PC-3 (cell line): ENCODE measurements at regions not wholly inside any gene's neighbourhood (a gene's known extent, or its start where the extent isn't known, plus 50 kb on each side); places are given as distances from the start of the nearest gene placed in this dataset.

ENCODE experiments used
- ATAC-seq: fragments of 200-7000 bp; cut with Tn5 transposase; 2 replicates; pipeline ENCODE4 v1.9.1; 2020; ENCODE audit warnings: mild to moderate bottlenecking, moderate library complexity
- BruUV-seq: library from RNA; stranded (reverse); fragments of 400-500 nt; replicated peaks from 2 replicates; lab custom pipeline; 2021; lab: Mats Ljungman, UMichigan
- CTCF ChIA-PET: fragments of 300-600 bp; sonication (Branson Sonifier 250); formaldehyde crosslinking; loops from one replicate; lab custom pipeline; 2022; ENCODE audit warnings: antibody characterized with exemption; lab: Charles Lee
- POLR2A ChIA-PET: fragments of 300-600 bp; sonication (Branson Sonifier 250); formaldehyde crosslinking; loops from one replicate; lab custom pipeline; 2022; ENCODE audit warnings: antibody characterized with exemption; ENCODE audit not compliant: unreplicated experiment; lab: Charles Lee
- DNase-seq: peaks from one replicate; pipeline ENCODE4 v3.0.0-alpha.2; 2015
- H2AFZ ChIP-seq: fragments of 300-600 bp; sonication (generic); 2 replicates; pipeline ENCODE4 v1.6.0; 2016; ENCODE audit warnings: antibody characterized with exemption, low read length
- H3F3A ChIP-seq: fragments of 300-600 bp; sonication (generic); one replicate; pipeline ENCODE4 v1.6.0; 2017; ENCODE audit warnings: antibody characterized with exemption, low read length, control low read depth, mild to moderate bottlenecking; ENCODE audit not compliant: unreplicated experiment
- H3K27ac ChIP-seq: fragments of 300-600 bp; sonication (generic); 2 replicates; pipeline ENCODE4 v1.5.1; 2016; ENCODE audit warnings: mild to moderate bottlenecking, low read length
- H3K27me3 ChIP-seq: fragments of 300-600 bp; sonication (generic); 2 replicates; pipeline ENCODE4 v1.6.1; 2016; ENCODE audit warnings: low read length, mixed read lengths
- H3K36me3 ChIP-seq: fragments of 300-600 bp; sonication (generic); 2 replicates; pipeline ENCODE4 v1.6.1; 2016; ENCODE audit warnings: low read depth, mixed run types, low read length, mixed read lengths
- H3K4me1 ChIP-seq: fragments of 300-600 bp; sonication (generic); 2 replicates; pipeline ENCODE4 v1.5.1; 2016; ENCODE audit warnings: low read length; ENCODE audit not compliant: insufficient read depth
- H3K4me2 ChIP-seq: fragments of 300-600 bp; sonication (generic); 2 replicates; pipeline ENCODE4 v1.6.0; 2016; ENCODE audit warnings: low read length
- H3K4me3 ChIP-seq: fragments of 300-600 bp; sonication (generic); 2 replicates; pipeline ENCODE4 v1.5.1; 2016; ENCODE audit warnings: mild to moderate bottlenecking, low read length, mixed read lengths
- H3K79me2 ChIP-seq: fragments of 300-600 bp; sonication (generic); 2 replicates; pipeline ENCODE4 v1.6.1; 2017; ENCODE audit warnings: low read length, mixed read lengths
- H3K9ac ChIP-seq: fragments of 300-600 bp; sonication (generic); 2 replicates; pipeline ENCODE4 v1.6.0; 2016; ENCODE audit warnings: mild to moderate bottlenecking, low read length
- H3K9me2 ChIP-seq: fragments of 300-600 bp; sonication (generic); replicated peaks from 2 replicates; pipeline ENCODE4 v1.6.1; 2016; ENCODE audit warnings: mixed run types, low read length, mixed read lengths
- H3K9me3 ChIP-seq: fragments of 300-600 bp; sonication (generic); 2 replicates; pipeline ENCODE4 v1.6.1; 2016; ENCODE audit warnings: low read length, mixed read lengths
- H4K20me1 ChIP-seq: fragments of 300-600 bp; sonication (generic); 2 replicates; pipeline ENCODE4 v1.6.1; 2016; ENCODE audit warnings: low read length, mixed read lengths
- CTCF ChIP-seq: fragments of 300-600 bp; sonication (generic); conservative IDR thresholded peaks from 2 replicates; pipeline ENCODE4 v1.5.1; 2017; ENCODE audit warnings: antibody characterized with exemption, low read depth, mild to moderate bottlenecking, low read length
- EZH2 ChIP-seq: fragments of 300-600 bp; sonication (generic); IDR thresholded peaks from one replicate; pipeline ENCODE4 v1.6.1; 2017; ENCODE audit warnings: antibody characterized with exemption, mild to moderate bottlenecking, low read length; ENCODE audit not compliant: unreplicated experiment
- EZH2phosphoT487 ChIP-seq: fragments of 300-600 bp; sonication (generic); IDR thresholded peaks from 2 replicates; pipeline ENCODE4 v1.6.1; 2018; ENCODE audit warnings: mild to moderate bottlenecking, antibody characterized with exemption, low read length, borderline replicate concordance
- intact Hi-C: fragments of 100-400 bp; cut with micrococcal nuclease; formaldehyde crosslinking; loops from 2 replicates; pipeline ENCODE4 v1.9.0; 2023

GRCh38 chr10:63069318-63069717 lies 63.8 kb upstream of the NRBF2 start:
- ATAC-seq (no peak), DNase-seq (no peak)
- no peak for TF ChIP-seq CTCF
- Histone ChIP-seq H3K27me3 (no peaks in the 10 kb centered on the region), H3K9me3 (no peaks in the 10 kb centered on the region), H3F3A (no peaks in the 10 kb centered on the region), H3K4me1 (peaks cover 31% of the 10 kb centered on the region), H3K9me2 (0 out of 2 replicates have a peak, but pooled peaks cover 4% of the 10 kb centered on the region), H2AFZ (no peak overlapping the region), H3K4me2 (no peak overlapping the region), H3K27ac (no peak overlapping the region), H3K36me3 (no peaks in the 10 kb centered on the region), H3K9ac (no peak overlapping the region), H3K4me3 (no peak overlapping the region), H4K20me1 (no peaks in the 10 kb centered on the region), H3K79me2 (no peaks in the 10 kb centered on the region)
- no TSS peak for BruUV-seq
- ChIA-PET POLR2A (no interaction called here), CTCF (no interaction called here)
- intact Hi-C loops = no loop called here

GRCh38 chr10:63068246-63068645 lies 64.9 kb upstream of the NRBF2 start:
- no TSS peak for BruUV-seq
- H3K4me3 ChIP-seq = no peak overlapping the region
- H3K27me3 ChIP-seq = no peaks in the 10 kb centered on the region
- H3K27ac ChIP-seq = no peak overlapping the region
- H3K36me3 ChIP-seq = no peaks in the 10 kb centered on the region
- TF ChIP-seq EZH2phosphoT487 (no peak), CTCF (no peak), EZH2 (no peak)
- ChIA-PET CTCF (no interaction called here), POLR2A (no interaction called here)
- H3K9me2 ChIP-seq = 0 out of 2 replicates have a peak, but pooled peaks cover 4% of the 10 kb centered on the region
- peaks cover 40% of the 10 kb centered on the region for H3K4me1 ChIP-seq
- no peaks in the 10 kb centered on the region for H4K20me1 ChIP-seq
- H2AFZ ChIP-seq = no peak overlapping the region
- H3K9ac ChIP-seq = no peak overlapping the region
- no peak for ATAC-seq
- peak; percentile 77 for DNase-seq
- no peaks in the 10 kb centered on the region for H3K79me2 ChIP-seq
- intact Hi-C loops = no loop called here
- no peaks in the 10 kb centered on the region for H3F3A ChIP-seq
- no peaks in the 10 kb centered on the region for H3K9me3 ChIP-seq
- peak overlapping the region; percentile 14 for H3K4me2 ChIP-seq

GRCh38 chr10:63066606-63067005 lies 66.5 kb upstream of the NRBF2 start:
- no peak overlapping the region for H3K27ac ChIP-seq
- H3K9me3 ChIP-seq = no peaks in the 10 kb centered on the region
- BruUV-seq = no TSS peak
- H3K4me3 ChIP-seq = no peak overlapping the region
- H3K27me3 ChIP-seq = no peaks in the 10 kb centered on the region
- ChIA-PET POLR2A (no interaction called here), CTCF (no interaction called here)
- H3K9me2 ChIP-seq = no peaks in the 10 kb centered on the region
- DNase-seq (no peak), ATAC-seq (no peak)
- intact Hi-C loops = no loop called here
- H2AFZ ChIP-seq = no peak overlapping the region
- H3K36me3 ChIP-seq = no peaks in the 10 kb centered on the region
- TF ChIP-seq CTCF = no peak
- TF ChIP-seq EZH2phosphoT487 = no peak
- no peak for TF ChIP-seq EZH2
- H3K4me1 ChIP-seq = peaks cover 40% of the 10 kb centered on the region
- no peak overlapping the region for H3K9ac ChIP-seq
- no peaks in the 10 kb centered on the region for H3F3A ChIP-seq
- no peaks in the 10 kb centered on the region for H4K20me1 ChIP-seq
- H3K79me2 ChIP-seq = no peaks in the 10 kb centered on the region
- H3K4me2 ChIP-seq = no peak overlapping the region
